ENCODE measurements at regions not wholly inside any gene's neighbourhood (a gene's known extent, or its start where the extent isn't known, plus 50 kb on each side); places are given as distances from the start of the nearest gene placed in this dataset.

DNA sequence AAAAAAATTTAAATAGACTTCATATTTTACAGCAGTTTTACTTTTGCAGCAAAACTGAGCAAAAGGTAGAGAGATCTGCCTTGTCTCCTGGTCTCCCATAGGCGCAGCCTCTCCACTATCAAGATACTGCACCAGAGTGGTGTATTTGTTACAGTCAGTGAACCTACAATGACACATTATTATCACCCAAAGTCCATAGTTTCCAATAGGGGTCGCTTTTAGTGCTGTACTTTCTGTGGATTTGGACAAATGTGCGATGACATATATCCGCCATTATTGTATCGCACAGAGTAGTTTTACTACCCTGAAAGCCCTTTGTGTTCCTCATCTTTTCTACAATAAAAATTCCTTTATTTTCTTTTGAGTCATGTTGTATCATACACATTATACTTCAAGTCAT is 153.2 kb upstream of the CCDC179 start:
- H3K4me1 ChIP-seq (replicated peaks; ENCODE audit: insufficient read depth) = no peaks in the 10 kb centered on the region
- H3K27me3 ChIP-seq (ENCODE audit: insufficient read depth, low read depth) = no peaks in the 10 kb centered on the region
- no peak overlapping the region for H3K4me2 ChIP-seq
- no peak overlapping the region for H3K27ac ChIP-seq
- H4K20me1 ChIP-seq (ENCODE audit: insufficient read depth) = no peaks in the 10 kb centered on the region
- H3F3A ChIP-seq (ENCODE audit: insufficient read depth, low read depth) = no peaks in the 10 kb centered on the region
- no peak overlapping the region for H2AFZ ChIP-seq
- no peak overlapping the region for H3K4me3 ChIP-seq
- no peaks in the 10 kb centered on the region for H3K9me2 ChIP-seq (ENCODE audit: insufficient read depth)
- H3K9me3 ChIP-seq (ENCODE audit: insufficient read depth, low read depth) = no peaks in the 10 kb centered on the region
- TF ChIP-seq, protein P1, sequence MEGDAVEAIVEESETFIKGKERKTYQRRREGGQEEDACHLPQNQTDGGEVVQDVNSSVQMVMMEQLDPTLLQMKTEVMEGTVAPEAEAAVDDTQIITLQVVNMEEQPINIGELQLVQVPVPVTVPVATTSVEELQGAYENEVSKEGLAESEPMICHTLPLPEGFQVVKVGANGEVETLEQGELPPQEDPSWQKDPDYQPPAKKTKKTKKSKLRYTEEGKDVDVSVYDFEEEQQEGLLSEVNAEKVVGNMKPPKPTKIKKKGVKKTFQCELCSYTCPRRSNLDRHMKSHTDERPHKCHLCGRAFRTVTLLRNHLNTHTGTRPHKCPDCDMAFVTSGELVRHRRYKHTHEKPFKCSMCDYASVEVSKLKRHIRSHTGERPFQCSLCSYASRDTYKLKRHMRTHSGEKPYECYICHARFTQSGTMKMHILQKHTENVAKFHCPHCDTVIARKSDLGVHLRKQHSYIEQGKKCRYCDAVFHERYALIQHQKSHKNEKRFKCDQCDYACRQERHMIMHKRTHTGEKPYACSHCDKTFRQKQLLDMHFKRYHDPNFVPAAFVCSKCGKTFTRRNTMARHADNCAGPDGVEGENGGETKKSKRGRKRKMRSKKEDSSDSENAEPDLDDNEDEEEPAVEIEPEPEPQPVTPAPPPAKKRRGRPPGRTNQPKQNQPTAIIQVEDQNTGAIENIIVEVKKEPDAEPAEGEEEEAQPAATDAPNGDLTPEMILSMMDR (conservative IDR thresholded peaks at IDR 0.05) = no peak
- TF ChIP-seq EZH2 (IDR thresholded peaks at IDR 0.05; ENCODE audit: low read depth) = no peak
- no peaks in the 10 kb centered on the region for H3K36me3 ChIP-seq (ENCODE audit: low read depth)
- ChIA-PET POLR2A (ENCODE audit: unreplicated experiment) (no interaction called here), CTCF (no interaction called here)
- H3K79me2 ChIP-seq (ENCODE audit: low read depth) = no peaks in the 10 kb centered on the region
- no TSS peak for BruUV-seq (replicated peaks)
- intact Hi-C loops (cut with micrococcal nuclease; ENCODE audit: unreplicated experiment) = no loop called here
- no peak for DNase-seq

DNA sequence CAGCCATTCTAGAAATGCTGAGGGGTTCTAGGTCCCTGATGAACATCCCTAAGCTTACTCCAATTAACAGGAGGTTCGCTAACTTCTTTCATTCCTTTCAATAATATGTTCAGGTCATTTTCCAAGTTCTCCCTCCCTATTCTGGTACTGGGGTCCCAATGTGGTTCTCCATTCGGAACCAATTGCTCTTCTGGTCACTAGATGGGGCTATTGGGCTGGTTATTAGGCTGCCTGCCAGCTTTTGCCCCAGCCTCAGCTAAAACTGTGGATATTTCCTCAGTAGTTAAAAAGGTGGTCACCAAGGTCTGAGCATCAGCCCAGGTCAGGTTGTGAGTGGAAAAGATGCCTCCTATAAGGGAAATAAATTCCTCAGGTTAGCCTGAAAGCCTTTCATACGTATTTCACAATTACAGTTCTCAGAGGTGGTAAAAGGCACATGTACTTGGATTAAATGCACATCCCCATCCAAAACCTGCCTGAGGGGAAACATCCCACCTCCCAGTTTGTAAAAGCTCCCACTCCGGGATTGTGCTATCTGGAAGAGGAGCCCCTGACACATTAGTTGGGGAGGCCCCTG is 161.1 kb upstream of the CCDC179 start:
- CTCF ChIA-PET = interaction anchor here (0.8 to 1.0 kb wide), 2 partner anchors 92 to 1365 kb away, joined by 3 read pairs; no protein-coding TSS in a partner anchor

DNA sequence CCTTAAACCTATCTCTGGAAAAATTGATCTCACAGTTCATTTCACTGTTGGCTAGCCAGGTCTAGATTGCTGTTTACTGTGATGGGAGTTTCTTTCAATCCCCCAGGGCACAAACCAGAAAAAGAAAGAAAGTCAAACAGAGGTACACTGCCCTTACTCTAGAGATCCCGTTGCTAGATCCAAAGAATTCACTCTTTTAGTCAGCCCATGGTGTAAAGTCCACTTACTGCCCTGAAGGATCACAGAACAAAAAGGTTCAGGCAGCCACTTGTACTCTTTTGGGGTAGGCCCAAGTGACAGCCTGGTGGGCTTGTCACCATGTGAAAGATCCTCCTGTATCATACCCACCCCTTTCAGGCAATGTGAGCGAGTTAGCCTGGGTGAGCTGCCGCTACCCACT is 162.6 kb upstream of the CCDC179 start:
- Histone ChIP-seq H3K36me3 (ENCODE audit: low read depth) (no peaks in the 10 kb centered on the region), H3K4me2 (no peak overlapping the region), H3K4me3 (no peak overlapping the region), H3K9me2 (ENCODE audit: insufficient read depth) (no peaks in the 10 kb centered on the region), H4K20me1 (ENCODE audit: insufficient read depth) (no peaks in the 10 kb centered on the region), H3K79me2 (ENCODE audit: low read depth) (no peaks in the 10 kb centered on the region), H2AFZ (no peak overlapping the region), H3K27ac (no peak overlapping the region), H3K27me3 (ENCODE audit: insufficient read depth, low read depth) (no peaks in the 10 kb centered on the region), H3K4me1 (replicated peaks; ENCODE audit: insufficient read depth) (no peaks in the 10 kb centered on the region), H3F3A (ENCODE audit: insufficient read depth, low read depth) (no peaks in the 10 kb centered on the region), H3K9me3 (ENCODE audit: insufficient read depth, low read depth) (no peaks in the 10 kb centered on the region)
- POLR2A ChIA-PET (ENCODE audit: unreplicated experiment) = no interaction called here
- no peak for DNase-seq
- intact Hi-C loops (cut with micrococcal nuclease; ENCODE audit: unreplicated experiment) = no loop called here
- no TSS peak for BruUV-seq (replicated peaks)
- CTCF ChIA-PET = no interaction called here
- TF ChIP-seq, protein P1 (conservative IDR thresholded peaks at IDR 0.05) = no peak
- TF ChIP-seq EZH2 (IDR thresholded peaks at IDR 0.05; ENCODE audit: low read depth) = no peak

More for the DNA sequence above, 161.1 kb upstream of the CCDC179 start:
- no peak for TF ChIP-seq EZH2 (IDR thresholded peaks at IDR 0.05; ENCODE audit: low read depth)
- TF ChIP-seq, protein P1 (conservative IDR thresholded peaks at IDR 0.05) = peak; percentile 66
- Histone ChIP-seq H4K20me1 (ENCODE audit: insufficient read depth) (no peaks in the 10 kb centered on the region), H3K79me2 (ENCODE audit: low read depth) (no peaks in the 10 kb centered on the region), H3K36me3 (ENCODE audit: low read depth) (no peaks in the 10 kb centered on the region), H2AFZ (no peak overlapping the region), H3K4me3 (no peak overlapping the region), H3K4me1 (replicated peaks; ENCODE audit: insufficient read depth) (no peaks in the 10 kb centered on the region), H3F3A (ENCODE audit: insufficient read depth, low read depth) (no peaks in the 10 kb centered on the region), H3K4me2 (no peak overlapping the region), H3K27ac (no peak overlapping the region), H3K27me3 (ENCODE audit: insufficient read depth, low read depth) (no peaks in the 10 kb centered on the region), H3K9me3 (ENCODE audit: insufficient read depth, low read depth) (no peaks in the 10 kb centered on the region), H3K9me2 (ENCODE audit: insufficient read depth) (no peaks in the 10 kb centered on the region)
- no TSS peak for BruUV-seq (replicated peaks)
- intact Hi-C loops (cut with micrococcal nuclease; ENCODE audit: unreplicated experiment) = no loop called here
- DNase-seq = peak in 1 of 2 experiments; percentile 14
- POLR2A ChIA-PET (ENCODE audit: unreplicated experiment) = no interaction called here

Measured in PC-9 (cell line).